AG09309 (cell line): ENCODE measurements at regions not wholly inside any gene's neighbourhood (a gene's known extent, or its start where the extent isn't known, plus 50 kb on each side); places are given as distances from the start of the nearest gene placed in this dataset.

Source experiments
- DNase-seq: peaks from one replicate; pipeline ENCODE4 v3.0.0-alpha.2; 2010; ENCODE audit warnings: low read depth
- H3K4me3 ChIP-seq: 2 replicates; pipeline ENCODE4 v1.5.1; 2011; ENCODE audit warnings: mild to moderate bottlenecking, low read depth, low read length, moderate library complexity; ENCODE audit not compliant: control insufficient read depth
- CTCF ChIP-seq: IDR thresholded peaks from 2 replicates; pipeline ENCODE4 v1.5.1; 2011; ENCODE audit warnings: mild to moderate bottlenecking, low read depth, low read length, inconsistent platforms; ENCODE audit not compliant: insufficient read depth, control insufficient read depth; ENCODE audit errors: missing control alignments

- TF ChIP-seq CTCF = no peak
- DNase-seq = no peak
- H3K4me3 ChIP-seq = no peak overlapping the region
Measured at GRCh38 chr10:118503192-118503591, 92.3 kb downstream of the PRLHR start.

GRCh38 chr10:118501637-118502440, 93.6 kb downstream of the PRLHR start:
- no peak for TF ChIP-seq CTCF
- H3K4me3 ChIP-seq = no peak overlapping the region
- peak; percentile 14 for DNase-seq

GRCh38 chr10:118501171-118501570, 94.3 kb downstream of the PRLHR start:
- no peak for DNase-seq
- no peak for TF ChIP-seq CTCF
- no peak overlapping the region for H3K4me3 ChIP-seq

- no peak for TF ChIP-seq CTCF
- DNase-seq = no peak
Measured at GRCh38 chr10:118500477-118501104, 94.9 kb downstream of the PRLHR start.

GRCh38 chr10:118499186-118499585, 96.3 kb downstream of the PRLHR start:
- H3K4me3 ChIP-seq = no peak overlapping the region
- no peak for TF ChIP-seq CTCF
- no peak for DNase-seq

More at GRCh38 chr10:118500477-118501104, 94.9 kb downstream of the PRLHR start:
- no peak overlapping the region for H3K4me3 ChIP-seq

GRCh38 chr10:118498623-118499022, 96.8 kb downstream of the PRLHR start:
- TF ChIP-seq CTCF = no peak
- H3K4me3 ChIP-seq = no peak overlapping the region
- DNase-seq = no peak
